Stimulated activated CD8-positive, alpha-beta memory T cell treated with anti-CD3 and anti-CD28 coated beads, Interleukin-12 subunit alpha, Interleukin-12 subunit beta, amount 100 ng/mL, for 1 hour (primary cell): ENCODE measurements at regions not wholly inside any gene's neighbourhood (a gene's known extent, or its start where the extent isn't known, plus 50 kb on each side); places are given as distances from the start of the nearest gene placed in this dataset.

Experiments
- DNase-seq: peaks from one replicate; pipeline ENCODE4 v3.0.0-alpha.2; 2020; ENCODE audit warnings: low read depth

- no peak for DNase-seq
These were observed 382.7 kb downstream of the SFMBT2 start for GRCh38 chr10:7027913-7028808.

GRCh38 chr10:7027237-7027912, 383.5 kb downstream of the SFMBT2 start:
- no peak for DNase-seq

- no peak for DNase-seq
These were observed 384.0 kb downstream of the SFMBT2 start for GRCh38 chr10:7026818-7027217.

GRCh38 chr10:7025296-7025695, 385.5 kb downstream of the SFMBT2 start:
- no peak for DNase-seq

- DNase-seq, result no peak
These were observed 395.4 kb downstream of the SFMBT2 start for GRCh38 chr10:7015457-7015856.

GRCh38 chr10:7014721-7015120, 396.1 kb downstream of the SFMBT2 start:
- no peak for DNase-seq

GRCh38 chr10:7011994-7012393, 398.8 kb downstream of the SFMBT2 start:
- DNase-seq, result no peak

GRCh38 chr10:7008645-7009044, 402.2 kb downstream of the SFMBT2 start:
- no peak for DNase-seq

GRCh38 chr10:7007600-7008190, 403.1 kb downstream of the SFMBT2 start:
- no peak for DNase-seq

GRCh38 chr10:7006566-7006965, 404.3 kb downstream of the SFMBT2 start:
- no peak for DNase-seq

- DNase-seq, result no peak
These were observed 406.9 kb downstream of the SFMBT2 start for GRCh38 chr10:7003831-7004395.

GRCh38 chr10:7000061-7000460, 410.8 kb downstream of the SFMBT2 start:
- no peak for DNase-seq

GRCh38 chr10:6999232-6999925, 411.5 kb downstream of the SFMBT2 start:
- DNase-seq, result no peak

GRCh38 chr10:6997509-6997908, 413.3 kb downstream of the SFMBT2 start:
- no peak for DNase-seq

- DNase-seq, result no peak
These were observed 414.4 kb downstream of the SFMBT2 start for GRCh38 chr10:6996431-6996830.

GRCh38 chr10:6995831-6996230, 415.0 kb downstream of the SFMBT2 start:
- DNase-seq, result no peak

GRCh38 chr10:6995341-6995740, 415.3 kb upstream of the PRKCQ start:
- no peak for DNase-seq

- no peak for DNase-seq
These were observed 410.8 kb upstream of the PRKCQ start for GRCh38 chr10:6990891-6991290.

GRCh38 chr10:6988654-6989053, 408.6 kb upstream of the PRKCQ start:
- no peak for DNase-seq

- DNase-seq, result no peak
These were observed 407.5 kb upstream of the PRKCQ start for GRCh38 chr10:6987536-6987945.

GRCh38 chr10:6986927-6987326, 406.9 kb upstream of the PRKCQ start:
- no peak for DNase-seq

- no peak for DNase-seq
These were observed 405.6 kb upstream of the PRKCQ start for GRCh38 chr10:6985644-6986043.
